T-helper 17 cell (primary cell): ENCODE measurements at regions not wholly inside any gene's neighbourhood (a gene's known extent, or its start where the extent isn't known, plus 50 kb on each side); places are given as distances from the start of the nearest gene placed in this dataset.
"Not testable (repeated sequence)": the region's sequence is repeated elsewhere in the genome, so short reads cannot be mapped to it uniquely, and the experiment has no call there.

Source experiments
- ATAC-seq: fragments of 150-1000 bp; cut with Tn5 transposase; 2 replicates; pipeline ENCODE4 v1.10.0; 2021; ENCODE audit warnings: mild to moderate bottlenecking, moderate library complexity
- DNase-seq, 3 donors: peaks; one replicate each; pipeline versions ENCODE4 v3.0.0 to v3.0.0-alpha.2; 2020 to 2021
- H3K9me3 ChIP-seq: one replicate; pipeline ENCODE4 v1.7.0; 2013; ENCODE audit warnings: low read length, mild to moderate bottlenecking; ENCODE audit not compliant: control insufficient read depth, poor library complexity, severe bottlenecking
- H3K27ac Mint-ChIP-seq: one replicate; pipeline ENCODE4 v1.8.0; 2022; ENCODE audit warnings: mild to moderate bottlenecking, moderate library complexity, mixed read lengths
- H3K27me3 Mint-ChIP-seq: one replicate; pipeline ENCODE4 v1.8.0; 2022; ENCODE audit warnings: mixed read lengths
- H3K36me3 Mint-ChIP-seq: one replicate; pipeline ENCODE4 v1.8.0; 2022; ENCODE audit warnings: low read depth, mixed read lengths
- H3K4me1 Mint-ChIP-seq: one replicate; pipeline ENCODE4 v1.8.0; 2022; ENCODE audit warnings: mild to moderate bottlenecking, mixed read lengths
- H3K4me3 Mint-ChIP-seq: one replicate; pipeline ENCODE4 v1.8.0; 2022; ENCODE audit warnings: mild to moderate bottlenecking, moderate library complexity, mixed read lengths

- no peaks in the 10 kb centered on the region for H3K9me3 ChIP-seq
- no peak overlapping the region for H3K27ac Mint-ChIP-seq
- ATAC-seq (no peak), DNase-seq (no peak)
- no peak overlapping the region for H3K4me3 Mint-ChIP-seq
- no peaks in the 10 kb centered on the region for H3K4me1 Mint-ChIP-seq
- peaks cover 45% of the 10 kb centered on the region for H3K27me3 Mint-ChIP-seq
- H3K36me3 Mint-ChIP-seq, result no peaks in the 10 kb centered on the region
Measured at GRCh38 chr9:34773955-34774354, 64.0 kb upstream of the CCL21 start.

- peaks cover 44% of the 10 kb centered on the region for H3K27me3 Mint-ChIP-seq
- ATAC-seq (no peak), DNase-seq (no peak)
- H3K9me3 ChIP-seq, result no peaks in the 10 kb centered on the region
- H3K27ac Mint-ChIP-seq, result no peak overlapping the region
- H3K4me3 Mint-ChIP-seq, result no peak overlapping the region
- no peaks in the 10 kb centered on the region for H3K4me1 Mint-ChIP-seq
- H3K36me3 Mint-ChIP-seq, result no peaks in the 10 kb centered on the region
Measured at GRCh38 chr9:34773306-34773910, 63.5 kb upstream of the CCL21 start.

- Mint-ChIP-seq H3K27ac (no peak overlapping the region), H3K36me3 (no peaks in the 10 kb centered on the region), H3K4me3 (no peak overlapping the region), H3K27me3 (peaks cover 56% of the 10 kb centered on the region), H3K4me1 (no peaks in the 10 kb centered on the region)
- DNase-seq (no peak), ATAC-seq (no peak)
- H3K9me3 ChIP-seq, result no peaks in the 10 kb centered on the region
Measured at GRCh38 chr9:34771007-34771406, 61.1 kb upstream of the CCL21 start.

- not testable (repeated sequence) for H3K4me1 Mint-ChIP-seq, H3K9me3 ChIP-seq, H3K36me3 Mint-ChIP-seq, H3K27ac Mint-ChIP-seq, DNase-seq, ATAC-seq, H3K4me3 Mint-ChIP-seq
- H3K27me3 Mint-ChIP-seq, result peaks cover 48% of the 10 kb centered on the region
Measured at GRCh38 chr9:34767087-34767486, 57.2 kb upstream of the CCL21 start.

- not testable (repeated sequence) for H3K36me3 Mint-ChIP-seq, H3K9me3 ChIP-seq, H3K27ac Mint-ChIP-seq, H3K4me3 Mint-ChIP-seq, H3K4me1 Mint-ChIP-seq
- DNase-seq, result peak in 1 of 3 donors; percentile 18
- peaks cover 50% of the 10 kb centered on the region for H3K27me3 Mint-ChIP-seq
- peak; percentile 76 for ATAC-seq
Measured at GRCh38 chr9:34760196-34761040, 50.5 kb upstream of the CCL21 start.
